ENCODE measurements at regions not wholly inside any gene's neighbourhood (a gene's known extent, or its start where the extent isn't known, plus 50 kb on each side); places are given as distances from the start of the nearest gene placed in this dataset.
"Not testable (repeated sequence)": the region's sequence is repeated elsewhere in the genome, so short reads cannot be mapped to it uniquely, and the experiment has no call there.

DNA sequence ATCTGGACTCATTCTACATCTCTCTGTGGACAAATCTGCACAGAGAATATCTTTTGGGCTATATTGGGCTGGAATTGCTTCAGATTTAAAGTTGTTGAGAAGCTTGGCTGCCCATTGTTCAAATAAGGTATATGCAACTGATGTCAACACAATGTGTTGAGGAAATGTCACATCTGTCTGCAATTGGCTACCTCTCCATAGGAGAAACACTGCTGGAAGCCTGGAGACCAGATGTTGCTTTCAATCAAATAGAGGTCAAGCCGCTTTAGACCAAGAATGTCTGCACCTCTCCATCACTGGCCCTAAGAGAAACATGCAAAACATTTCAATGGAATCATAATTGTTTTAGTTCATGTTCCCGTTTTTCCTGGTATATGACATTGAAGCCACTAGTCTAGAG, 720.2 kb downstream of the SLC4A3 start:
- DNase-seq (ENCODE audit: low spot score), result no peak

DNA sequence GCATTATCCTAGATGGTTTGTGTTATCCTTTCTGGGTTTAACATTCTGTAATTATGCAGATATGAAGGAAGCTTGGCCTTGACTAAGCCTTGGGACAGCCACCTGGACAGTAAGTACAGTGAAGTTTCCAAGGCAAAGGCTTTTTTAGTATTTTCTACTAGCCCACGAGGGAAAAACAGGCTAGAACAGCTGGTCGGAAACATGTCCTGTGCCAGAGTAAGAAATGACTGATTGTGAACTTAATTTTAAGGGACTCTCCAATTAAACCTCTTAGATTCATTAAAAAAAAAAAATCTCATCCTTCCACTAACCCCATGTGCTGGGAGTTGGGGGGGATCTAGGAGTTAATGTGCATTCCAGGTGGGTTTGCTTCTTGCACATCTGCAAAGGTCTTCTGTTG, 720.8 kb downstream of the SLC4A3 start:
- no peak for DNase-seq (ENCODE audit: low spot score)

DNA sequence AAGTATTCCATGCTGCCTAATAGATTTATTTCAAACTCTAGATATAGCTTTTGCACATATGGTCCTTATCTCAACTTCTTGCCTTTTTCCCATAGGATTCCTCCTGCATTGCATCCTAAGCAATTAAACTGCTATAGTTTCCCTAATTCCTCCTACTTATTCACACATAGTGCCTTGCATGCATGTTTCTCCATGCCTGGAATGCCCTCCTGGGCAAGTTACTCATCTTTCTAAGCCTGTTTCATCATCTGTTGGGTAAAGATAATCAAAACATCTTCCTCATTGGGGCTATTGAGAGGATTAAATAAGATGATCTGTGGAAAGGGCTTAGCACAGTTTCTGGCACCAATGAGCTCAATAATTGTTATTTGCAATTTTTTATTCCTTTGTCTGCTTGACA, 726.5 kb downstream of the SLC4A3 start:
- no peak for DNase-seq (ENCODE audit: low spot score)

DNA sequence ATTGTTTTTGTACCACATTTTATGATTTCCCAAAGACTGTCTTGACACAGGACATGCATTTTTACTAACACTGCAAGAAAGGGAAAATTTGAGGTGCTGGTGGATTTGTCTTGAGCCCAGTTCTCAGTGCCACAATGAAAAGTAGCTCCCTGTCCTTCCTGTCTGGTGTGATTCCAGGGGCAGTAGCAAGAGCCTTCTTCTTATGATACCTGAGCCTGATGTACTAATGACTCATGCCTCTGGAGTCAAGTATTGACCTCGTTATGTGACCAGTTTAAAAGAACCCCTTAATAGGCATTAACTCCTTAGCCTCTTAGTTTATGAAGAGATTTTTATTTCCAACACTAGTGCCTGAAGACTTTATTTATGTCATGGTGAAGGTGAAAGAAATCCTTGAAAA, 728.6 kb downstream of the SLC4A3 start:
- no peak for DNase-seq (ENCODE audit: low spot score)

DNA sequence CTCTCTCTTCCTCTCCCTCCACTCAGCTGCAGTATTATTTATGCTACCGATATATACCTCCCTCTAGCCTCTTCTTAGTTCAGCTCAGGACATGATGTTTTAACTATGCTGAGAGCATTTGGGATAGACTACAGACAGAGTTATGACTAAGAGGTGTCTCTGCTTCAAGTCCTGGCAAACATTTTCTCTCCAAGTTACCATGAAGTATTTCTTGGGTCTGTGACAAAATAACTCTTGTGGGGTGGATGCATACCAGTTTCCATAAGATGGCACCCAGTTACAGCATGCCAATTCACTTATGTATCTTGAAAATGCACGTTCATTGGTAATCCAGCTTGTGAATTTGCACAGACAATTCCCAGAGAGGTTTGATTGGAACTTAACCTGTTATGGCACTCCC, 737.6 kb downstream of the SLC4A3 start:
- DNase-seq (ENCODE audit: low spot score), result no peak

DNA sequence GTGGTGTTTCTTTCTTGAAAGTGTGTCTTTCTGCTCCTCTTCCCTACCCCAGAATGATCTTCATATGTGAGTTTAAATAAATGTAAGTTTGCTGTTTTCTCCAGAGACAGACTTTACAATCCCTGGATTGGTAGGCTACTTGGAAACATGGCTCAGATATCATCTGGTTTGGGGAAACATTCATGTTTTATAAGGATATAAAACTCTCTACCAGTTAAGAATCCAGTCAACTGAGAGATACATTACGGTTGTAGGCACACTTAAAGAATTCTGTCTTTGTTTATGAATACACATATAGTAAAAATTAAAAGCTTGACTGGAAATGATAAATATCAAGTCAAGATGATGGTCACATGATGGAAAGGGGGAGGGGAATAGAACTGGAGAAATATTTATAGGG, 739.3 kb downstream of the SLC4A3 start:
- DNase-seq (ENCODE audit: low spot score), result no peak

DNA sequence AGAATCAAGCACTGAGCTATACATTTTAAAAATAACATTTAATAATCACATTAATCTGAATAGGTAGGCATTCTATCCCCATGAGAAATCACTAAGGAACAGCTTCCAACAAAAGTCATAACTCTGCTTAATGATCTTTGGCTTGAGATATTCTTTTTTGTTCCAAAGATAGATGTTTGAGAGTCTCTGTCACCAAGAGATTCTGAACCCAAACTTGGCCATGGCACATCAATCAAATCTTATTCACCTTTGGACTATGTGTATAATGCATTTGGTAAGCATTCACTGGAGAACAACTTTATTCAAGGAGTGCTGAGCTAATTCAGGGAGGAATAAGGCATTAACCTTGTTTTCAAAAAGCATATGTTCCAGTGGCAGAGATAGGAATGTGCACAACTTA, 743.3 kb downstream of the SLC4A3 start:
- no peak for DNase-seq (ENCODE audit: low spot score)

DNA sequence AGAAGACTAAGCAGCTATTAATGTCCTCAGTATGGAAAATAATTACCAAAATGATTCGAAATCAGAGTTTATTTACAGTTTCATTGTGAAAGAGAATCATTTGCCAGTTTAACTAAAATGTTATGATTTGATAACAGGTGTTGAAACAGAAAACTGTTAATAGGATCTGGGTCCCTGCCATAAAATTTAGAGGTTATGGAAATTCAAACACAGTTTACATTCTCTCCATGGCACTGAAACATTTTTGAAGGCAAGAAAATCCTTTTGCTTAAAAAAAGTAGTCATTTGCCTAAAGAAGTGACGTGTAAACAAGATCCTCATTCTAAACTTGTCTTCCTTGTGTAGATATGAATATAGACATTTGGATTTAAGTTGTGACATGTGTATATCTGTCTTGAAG, 743.8 kb downstream of the SLC4A3 start:
- DNase-seq (ENCODE audit: low spot score), result no peak

DNA sequence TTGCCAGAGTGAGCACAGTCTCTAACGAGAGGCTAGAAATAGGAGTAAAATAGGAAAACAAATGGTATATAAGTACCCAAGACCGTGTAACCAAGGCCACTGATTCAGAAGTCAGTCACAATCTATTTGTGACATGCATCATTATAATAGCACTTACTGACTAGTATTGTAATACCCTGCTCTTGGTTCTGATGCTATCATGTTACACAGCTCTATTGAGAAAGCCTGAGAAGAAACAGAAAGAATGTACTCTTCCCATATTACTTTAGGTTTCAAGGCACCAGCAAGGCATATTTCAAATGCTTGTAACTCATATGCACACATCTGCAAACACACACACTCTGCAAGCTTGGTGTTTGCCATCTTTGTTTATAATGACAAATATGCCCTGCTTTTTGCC, 746.4 kb downstream of the SLC4A3 start:
- DNase-seq (ENCODE audit: low spot score), result no peak

DNA sequence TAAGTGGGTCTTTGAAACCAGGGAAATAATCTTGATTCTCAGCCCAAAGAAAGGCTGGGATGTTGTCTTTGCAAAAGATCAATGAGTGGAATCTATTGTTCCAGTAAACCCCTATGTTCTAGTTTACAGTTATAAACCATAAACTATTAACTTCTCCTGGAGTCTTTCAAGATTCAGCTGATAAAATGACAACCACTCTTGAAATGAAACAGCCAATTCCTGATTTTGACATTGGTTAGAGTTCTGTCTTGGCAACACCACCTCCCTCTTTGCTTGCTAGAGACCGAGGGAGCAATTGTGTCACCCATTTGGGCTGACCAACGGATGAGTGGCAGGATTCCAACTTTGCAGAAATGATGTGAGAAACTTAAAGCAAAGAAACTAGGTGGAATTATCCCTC, 746.9 kb downstream of the SLC4A3 start:
- DNase-seq (ENCODE audit: low spot score), result no peak

DNA sequence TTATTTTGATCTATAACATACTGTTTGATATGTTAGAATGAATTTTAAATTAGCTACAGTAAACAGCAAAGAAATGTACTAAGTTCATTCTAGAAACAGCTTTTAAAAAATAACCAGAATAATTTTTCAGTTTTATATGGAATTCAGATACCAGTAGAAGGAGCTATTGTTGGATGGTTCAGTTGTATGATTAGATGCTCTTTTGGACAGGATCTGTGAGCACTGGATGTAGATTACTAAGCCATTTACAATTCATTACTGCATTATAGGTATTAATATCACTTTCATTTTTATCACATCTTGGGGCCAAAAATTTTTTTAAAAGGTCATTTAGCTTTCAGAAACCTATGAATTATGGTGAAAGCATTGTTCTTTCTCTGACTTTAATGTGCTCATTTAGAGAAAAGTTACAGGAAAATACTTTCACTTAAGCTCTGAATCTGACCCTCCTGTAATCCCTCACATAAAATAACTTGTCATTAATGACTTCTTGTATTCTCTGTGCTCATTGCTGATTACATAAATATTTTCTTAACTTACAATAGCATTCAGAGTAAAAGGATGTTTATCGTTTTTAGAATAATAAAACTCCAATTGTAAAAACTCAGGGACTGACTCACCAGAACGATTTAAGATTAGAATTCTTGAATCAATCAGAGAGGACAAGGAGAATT, 750.2 kb downstream of the SLC4A3 start:
- no peak for DNase-seq (ENCODE audit: low spot score)

DNA sequence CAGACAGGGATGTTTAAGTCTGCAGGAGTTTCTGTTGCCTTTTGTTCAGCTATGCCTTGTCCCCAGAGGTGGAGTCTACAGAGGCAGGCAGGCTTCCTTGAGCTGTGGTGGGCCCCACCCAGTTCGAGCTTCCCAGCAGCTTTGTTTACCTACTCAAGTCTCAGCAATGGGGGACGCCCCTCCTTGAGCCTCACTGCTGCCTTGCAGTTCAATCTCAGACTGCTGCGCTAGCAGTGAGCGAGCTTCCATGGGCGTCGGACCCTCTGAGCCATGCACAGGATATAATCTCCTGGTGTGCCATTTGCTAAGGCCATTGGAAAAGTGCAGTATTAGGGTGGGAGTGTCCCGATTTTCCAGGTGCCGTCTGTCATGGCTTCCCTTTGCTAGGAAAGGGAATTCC, 760.3 kb downstream of the SLC4A3 start:
- DNase-seq (ENCODE audit: low spot score), result not testable (repeated sequence)

DNA sequence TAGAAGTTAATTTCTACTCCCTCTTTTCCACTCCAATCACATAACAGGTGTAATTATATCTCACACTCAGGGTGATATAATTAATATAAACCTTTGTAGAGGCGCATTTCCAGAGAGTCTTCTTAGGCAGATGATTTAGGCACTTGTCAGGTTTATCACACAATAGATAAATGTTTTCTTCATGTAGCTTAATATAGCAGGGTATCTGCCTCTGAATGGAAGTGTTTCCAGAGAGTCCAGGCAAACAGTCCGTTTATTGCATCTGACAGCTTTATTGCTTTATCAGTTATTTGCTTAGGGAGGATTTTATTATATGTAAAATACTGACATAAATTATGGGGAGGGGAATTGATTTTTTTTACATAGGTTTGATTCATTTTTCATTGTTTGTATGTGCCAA, 766.3 kb downstream of the SLC4A3 start:
- no peak for DNase-seq (ENCODE audit: low spot score)

DNA sequence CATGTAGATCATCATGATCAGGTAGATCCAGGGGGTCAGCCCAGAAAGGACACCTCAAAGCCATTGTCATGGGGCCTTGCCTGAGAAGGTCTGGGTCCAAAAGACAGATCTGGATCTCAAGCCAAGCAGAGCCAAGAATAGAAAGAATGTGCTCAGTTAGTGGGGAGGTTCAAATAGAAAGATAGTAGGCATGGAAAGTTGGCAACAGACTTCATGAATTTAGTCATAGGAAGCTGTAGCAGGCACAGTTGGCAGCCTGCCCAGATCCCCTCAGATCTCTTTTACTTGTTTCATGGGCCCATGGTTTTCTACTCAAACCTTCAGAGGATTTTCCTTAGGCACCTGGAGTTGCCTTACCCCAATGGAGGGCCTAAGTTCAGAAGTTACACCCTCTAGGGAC, 767.0 kb downstream of the SLC4A3 start:
- no peak for DNase-seq (ENCODE audit: low spot score)

DNA sequence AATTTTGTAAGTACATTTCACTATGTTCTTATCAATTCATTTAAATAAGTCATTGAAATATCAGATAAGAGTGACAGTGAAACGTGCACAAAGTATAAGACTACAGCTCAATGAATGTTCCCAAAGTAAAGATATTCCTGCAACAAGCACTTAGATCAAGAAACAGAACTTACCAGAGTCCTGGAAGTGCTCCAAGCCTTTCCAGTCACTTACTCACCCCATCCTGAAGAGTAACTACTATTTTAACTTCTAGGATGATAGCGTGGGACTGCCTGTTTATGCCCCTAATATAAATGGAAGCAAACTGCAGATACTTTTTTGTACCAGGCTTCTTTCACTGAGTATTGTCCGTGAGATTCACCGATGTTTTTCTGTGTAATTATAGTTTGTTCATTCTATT, 768.9 kb downstream of the SLC4A3 start:
- no peak for DNase-seq (ENCODE audit: low spot score)

DNA sequence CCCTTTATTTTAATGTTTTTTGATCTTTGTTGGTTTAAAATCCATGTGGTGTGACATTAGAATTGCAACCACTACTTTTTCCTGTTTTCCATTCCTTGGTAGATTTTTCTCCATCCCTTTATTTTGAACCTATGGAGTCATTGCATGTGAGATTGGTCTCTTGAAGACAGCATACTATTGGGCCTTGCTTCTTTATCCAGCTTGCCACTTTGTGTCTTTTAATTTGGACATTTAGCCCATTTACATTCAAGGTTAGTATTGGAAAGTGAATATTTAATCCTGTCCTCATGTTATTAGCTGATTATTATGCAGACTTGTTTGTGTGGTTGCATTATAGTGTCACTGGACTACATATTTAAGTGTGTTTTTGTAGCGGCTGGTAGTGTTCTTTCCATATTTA, 782.9 kb downstream of the SLC4A3 start:
- DNase-seq (ENCODE audit: low spot score), result no peak

DNA sequence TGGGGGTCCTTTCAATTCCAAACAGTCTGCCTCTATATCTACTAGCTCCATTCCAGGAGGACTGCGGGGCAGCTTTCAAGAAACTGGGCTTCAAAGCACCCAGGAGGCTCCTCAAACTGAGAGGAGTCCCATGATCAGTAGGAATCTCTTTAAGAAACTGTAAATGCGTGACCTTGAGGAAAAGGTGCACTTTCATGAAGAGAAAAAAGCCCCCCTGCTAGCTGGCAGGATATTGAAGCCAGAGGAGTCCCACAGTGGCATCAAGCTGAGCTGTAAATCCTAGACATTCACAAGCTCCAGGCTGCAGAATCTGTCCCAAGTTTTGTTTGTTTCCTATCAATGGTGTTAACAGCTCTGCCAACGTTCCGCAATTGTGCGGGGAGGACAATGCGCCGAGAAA, 790.1 kb downstream of the SLC4A3 start:
- no peak for DNase-seq (ENCODE audit: low spot score)

DNA sequence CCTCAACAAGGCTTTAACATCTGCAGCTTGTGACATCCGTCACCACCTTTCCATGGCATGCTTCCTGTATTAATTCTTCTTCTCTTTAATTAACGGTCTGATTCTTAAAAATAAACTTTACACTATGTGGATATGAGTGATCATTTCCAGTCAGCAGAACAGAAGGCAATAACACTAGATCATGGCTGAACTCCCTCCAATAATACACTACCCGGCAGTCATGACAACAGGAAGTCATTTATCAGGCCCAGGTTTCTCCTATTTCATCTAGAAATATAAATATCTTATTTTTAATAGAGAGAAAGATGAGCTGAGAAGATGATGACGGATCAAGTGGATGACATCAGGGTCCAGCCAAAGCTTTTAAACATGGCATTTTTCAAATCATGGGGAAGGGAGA, 792.2 kb downstream of the SLC4A3 start:
- no peak for DNase-seq (ENCODE audit: low spot score)

DNA sequence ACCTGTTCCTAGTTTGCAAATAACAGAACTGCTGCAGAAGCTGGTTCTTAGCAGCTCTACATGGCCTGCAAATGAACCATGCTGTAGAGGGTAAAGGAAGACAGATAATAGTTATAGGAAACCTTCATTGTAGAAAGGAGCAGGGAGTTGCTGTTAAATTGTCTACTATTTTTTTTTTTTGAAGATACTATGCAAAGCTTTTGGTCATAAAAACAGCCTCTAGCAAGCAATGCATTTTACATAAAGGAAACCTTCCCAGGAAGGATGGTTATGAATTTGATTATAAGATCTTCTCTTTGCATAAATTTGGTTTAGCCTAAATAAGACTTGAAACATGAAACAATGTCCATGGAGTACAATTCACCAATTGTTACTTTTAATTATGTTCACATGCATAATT, 793.4 kb downstream of the SLC4A3 start:
- DNase-seq (ENCODE audit: low spot score), result no peak

DNA sequence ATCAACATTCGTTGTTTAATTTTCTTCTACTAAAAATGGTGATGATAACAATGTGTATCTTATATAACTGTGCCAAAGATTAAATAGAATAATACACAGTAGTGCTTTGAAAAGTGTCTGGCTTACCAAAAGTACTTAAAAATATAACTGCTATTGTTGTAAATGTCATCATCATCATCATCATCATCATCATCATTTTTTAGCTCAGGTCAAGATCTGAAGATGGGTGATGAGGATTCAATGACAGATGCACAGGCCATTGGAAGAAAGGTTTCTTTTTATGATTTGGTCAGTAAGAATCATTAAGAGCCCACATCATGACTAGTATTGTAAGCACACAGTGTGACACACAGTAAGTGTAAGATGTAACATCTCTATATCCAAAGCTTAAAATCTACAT, 795.2 kb downstream of the SLC4A3 start:
- no peak for DNase-seq (ENCODE audit: low spot score)

DNA sequence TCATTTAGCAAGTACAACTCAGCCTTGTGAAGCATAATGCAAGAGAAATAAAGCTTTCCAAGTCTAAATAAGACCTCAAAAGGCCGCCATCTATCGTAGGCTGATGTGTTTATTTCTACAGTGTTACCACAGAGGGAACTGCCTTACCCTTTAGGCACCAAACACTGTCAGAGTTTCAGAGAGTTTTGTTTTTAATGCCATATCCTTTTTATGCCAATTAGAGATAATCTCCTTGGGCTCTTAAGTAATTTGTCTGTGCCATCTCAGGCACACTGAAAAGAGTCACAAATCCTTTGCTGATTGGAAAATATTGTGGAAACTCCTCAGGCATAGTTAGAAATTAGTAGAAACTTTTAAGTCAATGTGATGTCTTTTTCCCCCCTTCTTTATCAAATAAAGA, 797.1 kb downstream of the SLC4A3 start:
- DNase-seq (ENCODE audit: low spot score), result no peak

DNA sequence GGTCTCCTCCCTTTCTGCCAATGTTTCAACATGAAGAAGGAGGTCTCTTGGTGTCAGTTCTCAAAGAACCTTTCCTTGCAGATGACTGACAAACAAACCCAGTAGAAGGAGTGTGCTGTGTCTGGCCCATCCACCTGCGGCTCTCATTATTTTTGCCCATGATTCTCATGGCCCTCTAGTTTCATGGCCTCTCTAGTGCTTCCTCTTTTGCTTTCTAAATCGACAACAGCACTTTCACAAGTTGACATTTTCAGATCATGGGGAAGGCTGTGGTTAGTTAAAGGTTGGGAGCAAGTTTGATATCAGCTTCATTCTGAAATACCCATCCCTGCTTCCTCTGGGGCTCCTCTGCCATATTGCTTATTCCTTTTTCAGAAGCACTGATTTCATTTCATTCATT, 805.2 kb downstream of the SLC4A3 start:
- DNase-seq (ENCODE audit: low spot score), result no peak

DNA sequence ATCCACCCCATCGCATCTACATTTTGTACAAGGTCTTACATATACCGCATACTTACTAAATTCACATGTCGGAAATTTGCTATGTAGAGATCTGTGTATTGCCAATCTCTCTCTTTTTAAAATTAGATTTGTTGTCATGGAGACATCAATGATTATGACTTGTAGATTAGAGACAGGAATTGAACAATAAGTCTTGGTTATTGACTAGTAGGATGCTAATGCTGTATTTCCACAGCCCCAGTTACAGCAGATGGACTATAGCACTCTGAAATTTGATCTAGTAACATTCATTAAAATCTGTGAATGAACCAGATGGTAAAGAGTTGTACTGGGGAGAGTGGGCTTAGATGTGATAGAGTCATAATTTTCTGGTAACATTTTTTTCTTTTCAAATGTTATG, 805.7 kb downstream of the SLC4A3 start:
- DNase-seq (ENCODE audit: low spot score), result no peak

DNA sequence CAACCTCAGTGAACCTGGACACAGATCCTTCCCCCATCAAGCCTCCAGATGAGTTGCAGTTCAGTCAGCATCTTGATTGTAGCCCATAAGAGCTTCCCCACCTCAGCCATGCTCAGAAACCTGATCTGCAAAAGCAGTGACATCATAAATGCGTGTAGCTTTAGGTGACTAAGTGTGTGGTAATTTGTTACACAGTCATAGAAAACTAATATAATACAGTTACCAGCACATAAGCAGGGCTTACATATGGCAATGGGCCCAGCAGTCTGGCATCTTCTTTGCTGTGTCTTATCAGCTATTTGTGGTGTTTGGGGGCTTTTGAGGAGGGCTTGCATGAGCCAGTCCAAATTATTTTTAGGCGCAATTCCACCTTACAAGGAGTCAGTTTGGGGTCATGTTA, 807.0 kb downstream of the SLC4A3 start:
- no peak for DNase-seq (ENCODE audit: low spot score)

DNA sequence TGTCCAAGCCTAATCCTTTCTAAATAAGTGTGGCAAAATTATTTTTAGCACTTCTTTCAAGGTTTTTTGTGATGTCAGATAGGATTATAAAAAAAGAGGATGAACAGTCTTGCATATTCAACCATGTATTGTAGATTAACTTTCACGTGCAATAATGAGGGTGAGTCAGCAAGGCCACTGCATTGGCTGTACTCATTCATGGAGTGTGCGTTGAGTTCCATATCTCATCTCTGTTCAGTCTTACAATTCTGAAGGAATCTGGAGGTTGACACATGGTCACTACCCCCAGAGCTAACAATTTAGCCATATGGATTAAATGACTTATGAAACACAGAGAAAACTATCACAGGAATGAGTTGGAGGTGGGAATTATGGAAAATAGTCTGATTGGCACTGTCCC, 810.5 kb downstream of the SLC4A3 start:
- no peak for DNase-seq (ENCODE audit: low spot score)

Data from activated CD4-positive, alpha-beta T cell treated with anti-CD3 and anti-CD28 coated beads, Interleukin-2, Interleukin-4, amounts not matched to agents 100 ng/mL and 50 ng/mL, durations not matched to agents 16 hours and 8 hours (primary cell).